ENCODE measurements at regions not wholly inside any gene's neighbourhood (a gene's known extent, or its start where the extent isn't known, plus 50 kb on each side); places are given as distances from the start of the nearest gene placed in this dataset.

DNA sequence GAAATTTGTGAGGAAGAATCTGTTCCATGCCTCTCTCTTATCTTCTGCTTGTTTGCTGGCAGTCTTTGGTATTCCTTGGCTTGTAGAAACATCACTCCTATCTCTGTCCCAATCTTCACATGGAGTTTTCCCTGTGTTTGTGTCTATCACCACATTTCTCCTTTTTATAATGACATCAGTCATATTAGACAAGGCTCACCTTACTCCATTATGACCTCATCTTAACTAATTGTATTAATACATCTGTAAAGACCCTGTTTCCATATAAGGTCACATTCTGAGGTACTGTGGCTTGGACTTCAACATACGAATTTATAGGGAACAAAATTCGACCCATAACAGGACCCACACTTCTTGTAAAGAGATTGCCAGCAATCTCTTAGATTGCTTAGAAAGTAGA is 72.3 kb upstream of the POGK start (continued):
- TF ChIP-seq, protein P1, sequence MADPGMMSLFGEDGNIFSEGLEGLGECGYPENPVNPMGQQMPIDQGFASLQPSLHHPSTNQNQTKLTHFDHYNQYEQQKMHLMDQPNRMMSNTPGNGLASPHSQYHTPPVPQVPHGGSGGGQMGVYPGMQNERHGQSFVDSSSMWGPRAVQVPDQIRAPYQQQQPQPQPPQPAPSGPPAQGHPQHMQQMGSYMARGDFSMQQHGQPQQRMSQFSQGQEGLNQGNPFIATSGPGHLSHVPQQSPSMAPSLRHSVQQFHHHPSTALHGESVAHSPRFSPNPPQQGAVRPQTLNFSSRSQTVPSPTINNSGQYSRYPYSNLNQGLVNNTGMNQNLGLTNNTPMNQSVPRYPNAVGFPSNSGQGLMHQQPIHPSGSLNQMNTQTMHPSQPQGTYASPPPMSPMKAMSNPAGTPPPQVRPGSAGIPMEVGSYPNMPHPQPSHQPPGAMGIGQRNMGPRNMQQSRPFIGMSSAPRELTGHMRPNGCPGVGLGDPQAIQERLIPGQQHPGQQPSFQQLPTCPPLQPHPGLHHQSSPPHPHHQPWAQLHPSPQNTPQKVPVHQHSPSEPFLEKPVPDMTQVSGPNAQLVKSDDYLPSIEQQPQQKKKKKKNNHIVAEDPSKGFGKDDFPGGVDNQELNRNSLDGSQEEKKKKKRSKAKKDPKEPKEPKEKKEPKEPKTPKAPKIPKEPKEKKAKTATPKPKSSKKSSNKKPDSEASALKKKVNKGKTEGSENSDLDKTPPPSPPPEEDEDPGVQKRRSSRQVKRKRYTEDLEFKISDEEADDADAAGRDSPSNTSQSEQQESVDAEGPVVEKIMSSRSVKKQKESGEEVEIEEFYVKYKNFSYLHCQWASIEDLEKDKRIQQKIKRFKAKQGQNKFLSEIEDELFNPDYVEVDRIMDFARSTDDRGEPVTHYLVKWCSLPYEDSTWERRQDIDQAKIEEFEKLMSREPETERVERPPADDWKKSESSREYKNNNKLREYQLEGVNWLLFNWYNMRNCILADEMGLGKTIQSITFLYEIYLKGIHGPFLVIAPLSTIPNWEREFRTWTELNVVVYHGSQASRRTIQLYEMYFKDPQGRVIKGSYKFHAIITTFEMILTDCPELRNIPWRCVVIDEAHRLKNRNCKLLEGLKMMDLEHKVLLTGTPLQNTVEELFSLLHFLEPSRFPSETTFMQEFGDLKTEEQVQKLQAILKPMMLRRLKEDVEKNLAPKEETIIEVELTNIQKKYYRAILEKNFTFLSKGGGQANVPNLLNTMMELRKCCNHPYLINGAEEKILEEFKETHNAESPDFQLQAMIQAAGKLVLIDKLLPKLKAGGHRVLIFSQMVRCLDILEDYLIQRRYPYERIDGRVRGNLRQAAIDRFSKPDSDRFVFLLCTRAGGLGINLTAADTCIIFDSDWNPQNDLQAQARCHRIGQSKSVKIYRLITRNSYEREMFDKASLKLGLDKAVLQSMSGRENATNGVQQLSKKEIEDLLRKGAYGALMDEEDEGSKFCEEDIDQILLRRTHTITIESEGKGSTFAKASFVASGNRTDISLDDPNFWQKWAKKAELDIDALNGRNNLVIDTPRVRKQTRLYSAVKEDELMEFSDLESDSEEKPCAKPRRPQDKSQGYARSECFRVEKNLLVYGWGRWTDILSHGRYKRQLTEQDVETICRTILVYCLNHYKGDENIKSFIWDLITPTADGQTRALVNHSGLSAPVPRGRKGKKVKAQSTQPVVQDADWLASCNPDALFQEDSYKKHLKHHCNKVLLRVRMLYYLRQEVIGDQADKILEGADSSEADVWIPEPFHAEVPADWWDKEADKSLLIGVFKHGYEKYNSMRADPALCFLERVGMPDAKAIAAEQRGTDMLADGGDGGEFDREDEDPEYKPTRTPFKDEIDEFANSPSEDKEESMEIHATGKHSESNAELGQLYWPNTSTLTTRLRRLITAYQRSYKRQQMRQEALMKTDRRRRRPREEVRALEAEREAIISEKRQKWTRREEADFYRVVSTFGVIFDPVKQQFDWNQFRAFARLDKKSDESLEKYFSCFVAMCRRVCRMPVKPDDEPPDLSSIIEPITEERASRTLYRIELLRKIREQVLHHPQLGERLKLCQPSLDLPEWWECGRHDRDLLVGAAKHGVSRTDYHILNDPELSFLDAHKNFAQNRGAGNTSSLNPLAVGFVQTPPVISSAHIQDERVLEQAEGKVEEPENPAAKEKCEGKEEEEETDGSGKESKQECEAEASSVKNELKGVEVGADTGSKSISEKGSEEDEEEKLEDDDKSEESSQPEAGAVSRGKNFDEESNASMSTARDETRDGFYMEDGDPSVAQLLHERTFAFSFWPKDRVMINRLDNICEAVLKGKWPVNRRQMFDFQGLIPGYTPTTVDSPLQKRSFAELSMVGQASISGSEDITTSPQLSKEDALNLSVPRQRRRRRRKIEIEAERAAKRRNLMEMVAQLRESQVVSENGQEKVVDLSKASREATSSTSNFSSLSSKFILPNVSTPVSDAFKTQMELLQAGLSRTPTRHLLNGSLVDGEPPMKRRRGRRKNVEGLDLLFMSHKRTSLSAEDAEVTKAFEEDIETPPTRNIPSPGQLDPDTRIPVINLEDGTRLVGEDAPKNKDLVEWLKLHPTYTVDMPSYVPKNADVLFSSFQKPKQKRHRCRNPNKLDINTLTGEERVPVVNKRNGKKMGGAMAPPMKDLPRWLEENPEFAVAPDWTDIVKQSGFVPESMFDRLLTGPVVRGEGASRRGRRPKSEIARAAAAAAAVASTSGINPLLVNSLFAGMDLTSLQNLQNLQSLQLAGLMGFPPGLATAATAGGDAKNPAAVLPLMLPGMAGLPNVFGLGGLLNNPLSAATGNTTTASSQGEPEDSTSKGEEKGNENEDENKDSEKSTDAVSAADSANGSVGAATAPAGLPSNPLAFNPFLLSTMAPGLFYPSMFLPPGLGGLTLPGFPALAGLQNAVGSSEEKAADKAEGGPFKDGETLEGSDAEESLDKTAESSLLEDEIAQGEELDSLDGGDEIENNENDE (IDR thresholded peaks at IDR 0.05; ENCODE audit: insufficient replicate concordance, low read length), result no peak
- TF ChIP-seq SP2 (IDR thresholded peaks at IDR 0.05; ENCODE audit: low read length), result no peak
- no peak for TF ChIP-seq RNF2 (IDR thresholded peaks at IDR 0.05; ENCODE audit: borderline replicate concordance, low read depth, low read length, missing control alignments, poor library complexity, severe bottlenecking)
- TF ChIP-seq CBX8 (IDR thresholded peaks at IDR 0.05; ENCODE audit: borderline replicate concordance, low read depth, low read length), result no peak
- no peak for TF ChIP-seq SIRT6 (IDR thresholded peaks at IDR 0.05; ENCODE audit: low read length)
- TF ChIP-seq, protein P2, sequence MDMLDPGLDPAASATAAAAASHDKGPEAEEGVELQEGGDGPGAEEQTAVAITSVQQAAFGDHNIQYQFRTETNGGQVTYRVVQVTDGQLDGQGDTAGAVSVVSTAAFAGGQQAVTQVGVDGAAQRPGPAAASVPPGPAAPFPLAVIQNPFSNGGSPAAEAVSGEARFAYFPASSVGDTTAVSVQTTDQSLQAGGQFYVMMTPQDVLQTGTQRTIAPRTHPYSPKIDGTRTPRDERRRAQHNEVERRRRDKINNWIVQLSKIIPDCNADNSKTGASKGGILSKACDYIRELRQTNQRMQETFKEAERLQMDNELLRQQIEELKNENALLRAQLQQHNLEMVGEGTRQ (IDR thresholded peaks at IDR 0.05; ENCODE audit: low read length), result no peak

All from H1 (cell line).